Skin epidermis (tissue), 12 donors: ENCODE measurements at regions not wholly inside any gene's neighbourhood (a gene's known extent, or its start where the extent isn't known, plus 50 kb on each side); places are given as distances from the start of the nearest gene placed in this dataset.

Experiments used
- H3K27ac ChIP-seq, 21 experiments: fragments of 200-600 bp; sonication (generic) in 11 of 21; one replicate each; pipeline ENCODE4 v1.5.0; 2020; ENCODE audit warnings: mild to moderate bottlenecking in 3 of 21, inconsistent platforms in 2 of 21, moderate library complexity in 2 of 21
- H3K4me3 ChIP-seq, 7 experiments: fragments of 200-600 bp; sonication (generic) in 2 of 7; one replicate each; pipeline ENCODE4 v1.5.0; 2020; ENCODE audit warnings: inconsistent platforms in 2 of 7, mild to moderate bottlenecking in 2 of 7, moderate library complexity in 1 of 7

GRCh38 chr11:42598341-42598740 lies 713.5 kb upstream of the API5 start:
- Histone ChIP-seq H3K4me3 (no peak overlapping the region), H3K27ac (no peak overlapping the region)

GRCh38 chr11:42620796-42621195 lies 691.0 kb upstream of the API5 start:
- H3K27ac ChIP-seq = no peak overlapping the region
- H3K4me3 ChIP-seq = no peak overlapping the region

- H3K27ac ChIP-seq = no peak overlapping the region
- H3K4me3 ChIP-seq = no peak overlapping the region
Measured at GRCh38 chr11:42625757-42626665, 685.8 kb upstream of the API5 start.

GRCh38 chr11:42631220-42631843 lies 680.5 kb upstream of the API5 start:
- Histone ChIP-seq H3K27ac (no peak overlapping the region), H3K4me3 (no peak overlapping the region)

- no peak overlapping the region for H3K4me3 ChIP-seq
- H3K27ac ChIP-seq = no peak overlapping the region
Measured at GRCh38 chr11:42646959-42647358, 664.8 kb upstream of the API5 start.

- H3K27ac ChIP-seq = no peak overlapping the region
- no peak overlapping the region for H3K4me3 ChIP-seq
Measured at GRCh38 chr11:42647993-42648392, 663.8 kb upstream of the API5 start.

GRCh38 chr11:42651621-42652020 lies 660.2 kb upstream of the API5 start:
- H3K27ac ChIP-seq = no peak overlapping the region
- H3K4me3 ChIP-seq = no peak overlapping the region

GRCh38 chr11:42657169-42657568 lies 654.6 kb upstream of the API5 start:
- no peak overlapping the region for H3K27ac ChIP-seq

GRCh38 chr11:42661942-42662341 lies 649.9 kb upstream of the API5 start:
- Histone ChIP-seq H3K4me3 (no peak overlapping the region), H3K27ac (no peak overlapping the region)

More at GRCh38 chr11:42657169-42657568, 654.6 kb upstream of the API5 start:
- H3K4me3 ChIP-seq = no peak overlapping the region

- Histone ChIP-seq H3K27ac (no peak overlapping the region), H3K4me3 (no peak overlapping the region)
Measured at GRCh38 chr11:42669248-42669976, 642.4 kb upstream of the API5 start.

GRCh38 chr11:42674436-42674835 lies 637.4 kb upstream of the API5 start:
- Histone ChIP-seq H3K4me3 (no peak overlapping the region), H3K27ac (no peak overlapping the region)

- H3K4me3 ChIP-seq = no peak overlapping the region
- no peak overlapping the region for H3K27ac ChIP-seq
Measured at GRCh38 chr11:42707541-42707940, 604.3 kb upstream of the API5 start.

GRCh38 chr11:42709216-42709615 lies 602.6 kb upstream of the API5 start:
- no peak overlapping the region for H3K4me3 ChIP-seq
- H3K27ac ChIP-seq = no peak overlapping the region

GRCh38 chr11:42713279-42713678 lies 598.5 kb upstream of the API5 start:
- no peak overlapping the region for H3K4me3 ChIP-seq

GRCh38 chr11:42713753-42714152 lies 598.0 kb upstream of the API5 start:
- Histone ChIP-seq H3K27ac (no peak overlapping the region), H3K4me3 (no peak overlapping the region)

More at GRCh38 chr11:42713279-42713678, 598.5 kb upstream of the API5 start:
- H3K27ac ChIP-seq = no peak overlapping the region

GRCh38 chr11:42720716-42721563 lies 590.9 kb upstream of the API5 start:
- Histone ChIP-seq H3K27ac (no peak overlapping the region), H3K4me3 (no peak overlapping the region)

GRCh38 chr11:42727879-42728278 lies 583.9 kb upstream of the API5 start:
- Histone ChIP-seq H3K27ac (no peak overlapping the region), H3K4me3 (no peak overlapping the region)

GRCh38 chr11:42762348-42762747 lies 549.4 kb upstream of the API5 start:
- Histone ChIP-seq H3K4me3 (no peak overlapping the region), H3K27ac (no peak overlapping the region)

GRCh38 chr11:42764936-42765335 lies 546.9 kb upstream of the API5 start:
- H3K4me3 ChIP-seq = no peak overlapping the region

GRCh38 chr11:42768576-42768975 lies 543.2 kb upstream of the API5 start:
- Histone ChIP-seq H3K27ac (no peak overlapping the region), H3K4me3 (no peak overlapping the region)

More at GRCh38 chr11:42764936-42765335, 546.9 kb upstream of the API5 start:
- no peak overlapping the region for H3K27ac ChIP-seq
